GM23248 (cell line): ENCODE measurements at regions not wholly inside any gene's neighbourhood (a gene's known extent, or its start where the extent isn't known, plus 50 kb on each side); places are given as distances from the start of the nearest gene placed in this dataset.

ENCODE experiments used
- DNase-seq: peaks from one replicate; pipeline ENCODE4 v3.0.0-alpha.2; 2015
- H2AFZ ChIP-seq: fragments of 200-600 bp; sonication (generic); 2 replicates; pipeline ENCODE4 v1.6.1; 2016; ENCODE audit warnings: antibody characterized with exemption
- H3F3A ChIP-seq: fragments of 200-600 bp; sonication (generic); 2 replicates; pipeline ENCODE4 v1.6.1; 2016; ENCODE audit warnings: mild to moderate bottlenecking, antibody characterized with exemption, mixed run types; ENCODE audit not compliant: insufficient read depth
- H3K27ac ChIP-seq: fragments of 200-600 bp; sonication (generic); 2 replicates; pipeline ENCODE4 v1.5.1; 2016; ENCODE audit warnings: mild to moderate bottlenecking
- H3K27me3 ChIP-seq: fragments of 200-600 bp; sonication (generic); replicated peaks from 2 replicates; pipeline ENCODE4 v1.6.1; 2016; ENCODE audit warnings: mild to moderate bottlenecking; ENCODE audit not compliant: insufficient read depth
- H3K36me3 ChIP-seq: fragments of 200-600 bp; sonication (generic); 2 replicates; pipeline ENCODE4 v1.6.1; 2016; ENCODE audit warnings: low read depth, mild to moderate bottlenecking
- H3K4me1 ChIP-seq: fragments of 200-600 bp; sonication (generic); 2 replicates; pipeline ENCODE4 v1.6.1; 2016; ENCODE audit warnings: mild to moderate bottlenecking; ENCODE audit not compliant: insufficient read depth
- H3K4me2 ChIP-seq: fragments of 200-600 bp; sonication (generic); one replicate; pipeline ENCODE4 v1.6.1; 2016; ENCODE audit warnings: mild to moderate bottlenecking; ENCODE audit not compliant: unreplicated experiment
- H3K4me3 ChIP-seq: fragments of 200-600 bp; sonication (generic); 2 replicates; pipeline ENCODE4 v1.5.1; 2016; ENCODE audit warnings: mild to moderate bottlenecking
- H3K79me2 ChIP-seq: fragments of 200-600 bp; sonication (generic); 2 replicates; pipeline ENCODE4 v1.6.1; 2016; ENCODE audit warnings: mild to moderate bottlenecking; ENCODE audit not compliant: insufficient read depth
- H3K9ac ChIP-seq: fragments of 200-600 bp; sonication (generic); 2 replicates; pipeline ENCODE4 v1.6.1; 2016; ENCODE audit warnings: mild to moderate bottlenecking
- H3K9me2 ChIP-seq: fragments of 200-600 bp; sonication (generic); 2 replicates; pipeline ENCODE4 v1.6.1; 2016; ENCODE audit warnings: mixed run types, mild to moderate bottlenecking, moderate library complexity; ENCODE audit not compliant: insufficient read depth
- H3K9me3 ChIP-seq: fragments of 200-600 bp; sonication (generic); one replicate; pipeline ENCODE4 v1.6.1; 2017; ENCODE audit warnings: low read depth
- H4K20me1 ChIP-seq: fragments of 200-600 bp; sonication (generic); 2 replicates; pipeline ENCODE4 v1.6.0; 2016; ENCODE audit not compliant: insufficient read depth
- EZH2 ChIP-seq: fragments of 200-600 bp; sonication (generic); IDR thresholded peaks from 2 replicates; pipeline ENCODE4 v1.6.1; 2018; ENCODE audit warnings: antibody characterized with exemption, mild to moderate bottlenecking; ENCODE audit not compliant: insufficient read depth, poor library complexity, severe bottlenecking
- EZH2phosphoT487 ChIP-seq: fragments of 200-600 bp; sonication (generic); IDR thresholded peaks from 2 replicates; pipeline ENCODE4 v1.6.1; 2018; ENCODE audit warnings: antibody characterized with exemption, moderate library complexity, mild to moderate bottlenecking, low read depth; ENCODE audit not compliant: insufficient read depth
- WGBS, 2 experiments: methylation state at CpG; one replicate each; pipeline ENCODE4 v1.1.6; 2015 to 2017; ENCODE audit warnings: low lambda C conversion rate in 2 of 2, low coverage in 1 of 2; ENCODE audit errors: missing lambda C conversion rate in 2 of 2; 5-methylcytosine and 5-hydroxymethylcytosine counted together
- in situ Hi-C: fragments of 300-500 bp; cut with MboI; formaldehyde crosslinking; loops from 2 replicates; pipeline ENCODE4 v1.15.0; 2020

DNA sequence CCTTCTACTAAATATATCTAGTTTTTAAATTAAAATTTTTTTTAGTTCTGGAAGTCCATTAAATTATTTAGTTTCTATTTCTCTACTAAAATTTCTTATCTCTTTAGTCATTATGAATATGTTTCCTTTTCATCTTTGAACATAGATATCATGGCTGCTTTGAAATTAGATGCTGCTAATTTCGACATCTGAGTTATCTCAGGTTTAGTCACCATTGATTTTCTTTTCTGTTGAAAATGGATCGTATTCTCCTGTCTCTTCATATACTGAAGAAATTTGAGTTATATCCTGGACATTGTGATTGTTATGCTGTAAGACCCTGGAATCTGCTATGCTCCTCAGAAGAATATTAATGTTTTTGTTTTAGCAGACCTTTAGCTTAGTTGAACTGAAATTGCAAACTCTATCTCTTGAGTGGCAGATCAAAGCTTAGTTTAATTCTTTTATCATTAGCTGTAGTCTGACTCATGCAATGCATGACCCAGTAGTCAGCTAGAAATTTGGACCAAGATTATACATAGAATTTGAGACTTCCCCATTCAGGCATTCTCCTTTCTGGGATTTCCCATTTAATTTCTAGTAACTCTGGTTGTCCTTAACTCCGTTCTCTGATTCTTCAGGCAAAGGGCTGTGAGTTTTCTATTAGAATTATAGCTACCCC, 439.8 kb upstream of the IL12A start:
- peak; percentile 43 for DNase-seq
- Histone ChIP-seq H3K27me3 (no peaks in the 10 kb centered on the region), H3K4me2 (no peak overlapping the region), H4K20me1 (no peaks in the 10 kb centered on the region), H3K36me3 (no peaks in the 10 kb centered on the region), H3K4me3 (no peak overlapping the region), H3K9me2 (no peaks in the 10 kb centered on the region), H3K79me2 (no peaks in the 10 kb centered on the region), H2AFZ (no peak overlapping the region), H3F3A (peaks cover 4% of the 10 kb centered on the region; the same call in 1 of the 2 replicates), H3K9me3 (no peaks in the 10 kb centered on the region), H3K9ac (no peak overlapping the region), H3K27ac (no peak overlapping the region), H3K4me1 (no peaks in the 10 kb centered on the region)
- in situ Hi-C loops = no loop called here
- WGBS, 2 experiments = 55 to 60% methylated on average over 3 of the region's 3 CpGs
- TF ChIP-seq EZH2phosphoT487 (no peak), EZH2 (no peak)

GRCh38 chr3:159555205-159555604, 433.4 kb upstream of the IL12A start:
- Histone ChIP-seq H3K9me3 (no peaks in the 10 kb centered on the region), H3F3A (no peaks in the 10 kb centered on the region), H3K4me1 (no peaks in the 10 kb centered on the region), H3K4me2 (no peak overlapping the region), H3K27me3 (no peaks in the 10 kb centered on the region; the same call in none of the 2 replicates), H3K4me3 (no peak overlapping the region), H3K36me3 (no peaks in the 10 kb centered on the region), H3K9ac (no peak overlapping the region), H3K9me2 (no peaks in the 10 kb centered on the region), H3K27ac (no peak overlapping the region), H4K20me1 (no peaks in the 10 kb centered on the region), H2AFZ (no peak overlapping the region), H3K79me2 (no peaks in the 10 kb centered on the region)
- no peak for DNase-seq
- in situ Hi-C loops = no loop called here
- TF ChIP-seq EZH2phosphoT487 (no peak), EZH2 (no peak)

DNA sequence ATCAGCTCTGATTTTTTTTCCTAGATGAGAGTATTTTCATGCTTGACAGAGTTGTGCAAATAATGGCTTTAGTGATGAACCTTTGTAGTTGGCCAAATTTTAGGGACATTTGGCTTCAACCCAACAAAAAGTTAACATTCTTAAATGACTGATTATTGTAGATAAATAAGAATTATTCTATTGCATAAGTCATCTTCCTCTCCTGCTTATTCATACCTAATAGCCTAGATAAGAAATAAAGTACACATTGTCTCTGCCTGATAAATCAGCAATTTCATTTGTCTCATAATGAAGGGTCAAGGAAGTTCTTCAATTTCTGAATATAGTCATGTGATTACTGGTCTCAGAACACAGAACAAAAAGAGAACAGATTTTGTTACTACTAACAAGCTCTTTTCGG, 428.9 kb upstream of the IL12A start:
- 42 to 45% methylated on average over 1 of the region's 1 CpG for WGBS, 2 experiments
- no peaks in the 10 kb centered on the region for H4K20me1 ChIP-seq
- no peaks in the 10 kb centered on the region for H3K79me2 ChIP-seq
- H3K4me3 ChIP-seq = no peak overlapping the region
- no peaks in the 10 kb centered on the region for H3F3A ChIP-seq
- TF ChIP-seq EZH2phosphoT487 (no peak), EZH2 (no peak)
- in situ Hi-C loops = no loop called here
- no peak for DNase-seq
- no peaks in the 10 kb centered on the region for H3K4me1 ChIP-seq
- H3K9ac ChIP-seq = no peak overlapping the region
- H3K9me2 ChIP-seq = no peaks in the 10 kb centered on the region
- no peak overlapping the region for H3K4me2 ChIP-seq
- H3K27me3 ChIP-seq = peaks cover 15% of the 10 kb centered on the region
- no peak overlapping the region for H2AFZ ChIP-seq
- no peaks in the 10 kb centered on the region for H3K9me3 ChIP-seq
- no peak overlapping the region for H3K27ac ChIP-seq
- H3K36me3 ChIP-seq = no peaks in the 10 kb centered on the region

DNA sequence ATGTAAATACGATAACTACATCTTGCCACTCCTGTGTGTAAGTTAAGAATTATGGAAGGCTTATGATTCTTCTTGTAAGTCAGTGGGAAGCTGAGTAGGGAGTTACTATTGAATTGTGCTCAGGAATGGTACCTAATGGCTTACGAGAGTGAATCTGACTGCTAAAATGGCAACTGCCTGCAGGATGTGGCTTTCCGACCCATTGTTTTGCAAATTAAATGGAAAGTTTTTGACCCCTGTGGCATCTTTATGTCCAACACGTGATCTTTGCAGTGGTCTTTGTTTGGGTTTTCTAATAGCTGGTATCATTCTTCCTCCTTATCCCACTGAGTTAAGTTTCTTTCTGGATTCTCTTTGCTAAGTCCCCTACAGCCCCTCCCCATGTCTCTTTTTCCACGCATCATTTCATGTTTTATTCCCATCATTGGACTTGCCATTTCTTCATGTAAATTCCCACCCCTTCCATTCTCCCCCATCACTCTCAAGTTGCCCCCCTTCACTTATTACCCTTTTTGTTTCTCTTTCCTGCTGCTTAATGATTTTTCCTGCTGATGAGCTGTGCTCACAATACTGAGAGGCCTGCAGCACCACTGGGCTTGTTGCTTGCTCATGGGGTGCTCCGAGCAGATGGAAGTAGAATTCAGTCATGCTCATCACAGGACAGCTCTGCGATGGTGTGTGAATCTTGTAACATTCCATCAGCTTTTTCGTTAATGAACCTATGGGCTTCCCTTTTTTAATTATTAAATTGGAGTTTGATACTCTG, 428.2 kb upstream of the IL12A start:
- Histone ChIP-seq H3K4me1 (no peaks in the 10 kb centered on the region), H3K4me3 (no peak overlapping the region), H2AFZ (no peak overlapping the region), H3K79me2 (no peaks in the 10 kb centered on the region), H3K9me2 (no peaks in the 10 kb centered on the region), H3K27me3 (peaks cover 15% of the 10 kb centered on the region), H3K4me2 (no peak overlapping the region), H3K9ac (no peak overlapping the region), H4K20me1 (no peaks in the 10 kb centered on the region), H3K9me3 (no peaks in the 10 kb centered on the region), H3F3A (no peaks in the 10 kb centered on the region), H3K36me3 (no peaks in the 10 kb centered on the region), H3K27ac (no peak overlapping the region)
- DNase-seq = no peak
- 37 to 43% methylated on average over 8 of the region's 8 CpGs for WGBS, 2 experiments
- in situ Hi-C loops = no loop called here
- TF ChIP-seq EZH2phosphoT487 (no peak), EZH2 (no peak)
